ENCODE measurements at regions not wholly inside any gene's neighbourhood (a gene's known extent, or its start where the extent isn't known, plus 50 kb on each side); places are given as distances from the start of the nearest gene placed in this dataset.
"Not testable (repeated sequence)": the region's sequence is repeated elsewhere in the genome, so short reads cannot be mapped to it uniquely, and the experiment has no call there.

GRCh38 chr19:30280018-30280417 lies 92.2 kb upstream of the ZNF536 start:
- no peak for DNase-seq

GRCh38 chr19:30281906-30282305 lies 90.3 kb upstream of the ZNF536 start:
- no peak for DNase-seq

GRCh38 chr19:30283556-30283955 lies 88.6 kb upstream of the ZNF536 start:
- DNase-seq: no peak

- DNase-seq: no peak
Observed at GRCh38 chr19:30284209-30284608, 88.0 kb upstream of the ZNF536 start.

GRCh38 chr19:30284885-30285284 lies 87.3 kb upstream of the ZNF536 start:
- no peak for DNase-seq

- DNase-seq: no peak
Observed at GRCh38 chr19:30286378-30286777, 85.8 kb upstream of the ZNF536 start.

- DNase-seq: no peak
Observed at GRCh38 chr19:30287259-30287658, 84.9 kb upstream of the ZNF536 start.

- no peak for DNase-seq
Observed at GRCh38 chr19:30287973-30288372, 84.2 kb upstream of the ZNF536 start.

GRCh38 chr19:30288911-30289310 lies 83.3 kb upstream of the ZNF536 start:
- DNase-seq: no peak

GRCh38 chr19:30289336-30289735 lies 82.8 kb upstream of the ZNF536 start:
- no peak for DNase-seq

GRCh38 chr19:30290805-30291204 lies 81.4 kb upstream of the ZNF536 start:
- DNase-seq: not testable (repeated sequence)

- DNase-seq: no peak
Observed at GRCh38 chr19:30293051-30293785, 79.0 kb upstream of the ZNF536 start.

- DNase-seq: no peak
Observed at GRCh38 chr19:30297969-30298368, 74.2 kb upstream of the ZNF536 start.

GRCh38 chr19:30303131-30303654 lies 69.0 kb upstream of the ZNF536 start:
- DNase-seq: no peak

- DNase-seq: no peak
Observed at GRCh38 chr19:30304540-30304939, 67.6 kb upstream of the ZNF536 start.

GRCh38 chr19:30305346-30306060 lies 66.7 kb upstream of the ZNF536 start:
- no peak for DNase-seq

- no peak for DNase-seq
Observed at GRCh38 chr19:30307191-30307974, 64.8 kb upstream of the ZNF536 start.

- DNase-seq: peak; percentile 67
Observed at GRCh38 chr19:30309176-30309575, 63.0 kb upstream of the ZNF536 start.

- peak; percentile 92 for DNase-seq
Observed at GRCh38 chr19:30309905-30310601, 62.1 kb upstream of the ZNF536 start.

GRCh38 chr19:30310602-30311263 lies 61.5 kb upstream of the ZNF536 start:
- DNase-seq: peak; percentile 92

GRCh38 chr19:30311911-30312310 lies 60.3 kb upstream of the ZNF536 start:
- no peak for DNase-seq

All from retina (tissue), 1 donor.